Inferior parietal cortex (tissue), 1 donor: ENCODE measurements at regions not wholly inside any gene's neighbourhood (a gene's known extent, or its start where the extent isn't known, plus 50 kb on each side); places are given as distances from the start of the nearest gene placed in this dataset.

Experiments used
- DNase-seq: peaks from one replicate; pipeline ENCODE4 v3.0.0-alpha.2; 2016; ENCODE audit errors: extremely low spot score

DNA sequence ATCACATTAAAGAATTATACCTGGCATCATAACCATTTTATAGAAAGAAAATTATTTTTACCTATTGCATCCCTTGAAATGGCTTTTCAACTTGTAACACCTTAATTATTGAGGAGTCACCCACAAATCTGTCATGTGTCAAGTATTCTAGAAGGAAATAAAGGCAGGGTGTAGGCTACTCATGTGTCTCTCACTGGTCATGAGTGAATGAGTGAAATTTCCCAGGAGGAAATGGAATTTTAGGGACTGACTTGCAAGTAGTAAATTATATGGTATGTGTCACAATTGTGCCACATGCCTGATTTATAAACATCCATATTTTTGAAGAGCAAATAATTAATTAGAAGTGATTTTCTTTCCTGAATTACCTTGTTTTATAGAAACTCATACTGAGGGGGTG is 310.5 kb upstream of the ADAMTS9 start:
- DNase-seq = no peak

DNA sequence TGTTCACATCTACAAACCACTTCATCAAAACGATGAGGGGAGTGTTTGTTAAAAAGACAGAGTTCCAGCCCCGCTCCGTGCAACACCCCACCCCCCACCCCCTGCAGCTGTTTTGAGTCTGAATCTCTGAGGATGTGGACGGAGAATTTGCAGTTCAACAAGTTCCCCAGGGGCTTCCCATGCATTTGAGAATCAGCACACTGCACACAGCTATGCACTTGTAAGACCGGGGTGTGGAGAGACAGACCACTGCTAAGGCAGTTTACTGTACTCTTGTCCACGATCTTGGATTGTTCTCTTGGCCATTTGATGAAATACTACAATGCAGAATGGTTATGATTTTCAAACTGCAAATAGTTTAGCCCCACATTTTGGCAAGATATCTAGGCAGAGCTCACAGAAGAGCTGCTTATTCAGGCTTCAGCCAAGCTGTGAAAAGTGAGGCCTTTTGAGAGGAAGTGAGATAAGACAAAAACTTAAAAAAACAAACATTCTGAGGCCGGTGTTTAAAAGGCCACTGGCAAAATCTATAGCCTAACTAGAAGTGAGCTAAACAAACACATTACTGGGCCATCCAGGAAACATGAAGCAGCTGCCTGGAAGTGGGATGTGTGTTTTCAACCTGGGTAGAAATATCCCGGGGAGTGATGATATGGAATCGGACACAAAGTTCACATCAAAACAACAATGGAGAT is 308.2 kb upstream of the ADAMTS9 start:
- no peak for DNase-seq

- DNase-seq = no peak
These were observed 306.0 kb upstream of the ADAMTS9 start for GRCh38 chr3:64993781-64994180.

DNA sequence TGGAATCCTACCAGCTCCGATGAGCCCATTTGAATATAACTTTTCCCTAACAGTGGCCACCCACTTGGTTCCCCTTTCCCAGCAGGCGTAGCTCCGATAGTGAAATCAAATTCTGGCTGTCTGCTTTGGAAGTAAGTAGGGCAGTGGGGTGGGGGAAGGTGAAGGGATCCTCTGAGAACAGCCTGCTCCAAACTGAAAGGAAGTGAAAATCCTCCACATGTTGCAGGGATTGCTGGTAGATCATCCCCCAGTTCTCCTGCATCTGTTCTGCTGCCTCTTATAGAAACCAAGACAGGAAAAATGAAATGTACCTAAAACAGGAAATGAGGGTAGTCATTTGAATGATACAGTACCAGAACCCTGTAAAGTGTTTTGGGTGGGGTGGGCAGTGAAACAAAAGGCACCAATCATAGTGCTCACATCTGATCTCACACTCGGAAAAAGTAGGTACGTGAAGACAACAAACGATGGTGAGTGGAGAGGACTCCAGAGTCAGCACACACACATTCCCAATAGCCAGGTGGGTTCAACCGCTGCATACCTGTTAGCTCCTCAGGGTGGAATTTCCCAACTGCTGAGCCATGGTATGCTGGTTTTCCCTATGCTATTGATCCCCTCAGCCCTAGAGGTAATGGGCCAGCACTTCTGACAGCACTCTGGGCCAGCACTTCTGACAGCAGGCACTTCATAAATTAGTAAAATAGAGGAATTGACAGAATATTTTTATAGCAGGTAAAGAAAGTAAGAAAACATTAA is 304.9 kb upstream of the ADAMTS9 start:
- no peak for DNase-seq

- DNase-seq = no peak
These were observed 300.4 kb upstream of the ADAMTS9 start for GRCh38 chr3:64988188-64988587.

DNA sequence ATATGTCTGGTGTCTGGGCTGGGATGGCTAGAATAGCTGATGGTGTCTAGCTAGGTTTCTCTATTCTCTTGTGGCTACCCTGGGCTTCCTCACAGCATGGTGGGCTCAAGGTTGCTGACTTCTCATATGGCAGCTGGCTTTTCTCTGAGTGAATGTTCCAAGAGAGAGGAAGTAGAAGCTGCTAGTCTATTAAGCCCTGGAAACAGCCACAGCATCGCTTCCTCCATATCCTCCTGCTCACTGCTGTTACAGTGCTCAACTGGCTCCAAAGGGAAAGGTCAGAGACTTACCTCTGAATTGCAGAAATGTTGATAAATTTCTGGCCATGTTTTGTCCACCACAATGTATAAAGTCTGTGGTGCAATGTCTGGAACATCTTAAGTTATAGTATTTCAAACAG is 299.9 kb upstream of the ADAMTS9 start:
- no peak for DNase-seq

DNA sequence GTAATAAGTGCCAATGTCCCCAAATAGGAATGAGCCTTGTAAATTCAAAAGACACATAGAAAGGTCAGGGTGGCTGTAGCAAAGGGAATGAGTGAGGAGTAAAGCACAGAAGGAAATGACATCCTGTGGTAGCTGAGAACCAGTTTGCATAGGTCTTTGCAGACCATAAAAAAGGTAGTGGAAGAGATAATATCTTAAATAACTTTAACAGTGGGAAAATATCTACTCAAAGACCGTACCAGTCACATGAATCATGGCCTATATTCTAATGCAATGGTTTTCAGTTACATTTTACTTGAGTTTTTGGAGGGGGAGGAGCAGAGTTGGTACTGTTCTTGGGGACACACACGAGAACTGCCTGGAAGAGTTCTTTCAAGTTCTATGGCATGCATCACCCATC is 297.3 kb upstream of the ADAMTS9 start:
- no peak for DNase-seq

DNA sequence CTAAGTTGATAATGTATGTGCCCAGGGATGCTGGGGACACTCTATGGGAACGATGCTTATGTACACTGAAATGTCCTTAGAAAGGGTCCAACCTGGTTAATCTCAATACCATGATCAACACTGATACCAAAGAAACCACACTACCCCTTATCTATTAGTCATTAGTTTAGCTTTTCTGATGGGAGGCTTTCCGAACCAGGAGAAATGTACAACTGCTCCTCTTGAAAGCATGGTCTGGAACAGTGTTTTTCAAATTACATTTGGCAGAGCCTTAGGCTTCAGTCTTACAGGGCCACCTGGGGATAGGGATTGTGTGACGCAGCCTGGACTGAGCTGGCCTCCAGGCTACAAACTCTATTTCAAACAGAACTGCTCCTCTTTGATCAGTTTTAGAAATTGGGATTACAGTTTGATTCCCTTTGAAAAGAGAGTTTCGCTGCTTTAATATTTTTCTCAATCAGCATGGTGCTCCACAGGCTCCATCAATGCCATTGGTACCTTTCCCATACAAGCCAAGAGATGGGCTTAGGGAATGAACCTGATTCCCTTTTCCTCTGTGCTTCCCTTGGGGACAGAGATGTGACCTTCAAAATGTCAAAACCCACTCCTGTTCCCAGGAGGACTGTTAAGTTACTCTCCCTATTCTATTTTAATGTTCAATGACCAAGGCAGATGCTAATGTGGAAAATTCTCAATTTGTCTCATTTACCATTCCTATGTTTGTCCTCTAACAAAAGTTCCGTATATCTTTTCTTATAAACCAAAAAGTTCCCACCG is 296.0 kb upstream of the ADAMTS9 start:
- no peak for DNase-seq

GRCh38 chr3:64977308-64978100 is 289.7 kb upstream of the ADAMTS9 start:
- no peak for DNase-seq

DNA sequence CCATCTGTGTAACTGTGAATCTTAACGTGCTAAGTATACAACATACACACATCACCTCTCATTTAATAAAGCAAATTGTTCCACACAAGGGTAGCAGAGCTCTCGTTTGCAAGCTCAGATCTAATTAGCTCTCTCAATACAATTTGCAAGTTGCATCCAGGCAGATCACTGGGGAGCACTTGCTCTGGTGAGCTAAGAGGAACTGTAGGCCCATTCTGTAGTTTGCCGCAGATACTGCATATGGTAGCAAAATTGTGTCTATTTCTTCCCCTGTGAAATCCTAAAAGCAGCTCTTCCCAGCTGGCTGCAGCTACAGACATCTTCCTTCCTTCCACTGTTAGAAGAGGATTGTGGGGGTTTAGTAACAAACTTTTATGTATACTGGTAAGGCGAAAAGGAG is 288.7 kb upstream of the ADAMTS9 start:
- no peak for DNase-seq

GRCh38 chr3:64975147-64975546 is 287.3 kb upstream of the ADAMTS9 start:
- no peak for DNase-seq

GRCh38 chr3:64974401-64974800 is 286.6 kb upstream of the ADAMTS9 start:
- no peak for DNase-seq

DNA sequence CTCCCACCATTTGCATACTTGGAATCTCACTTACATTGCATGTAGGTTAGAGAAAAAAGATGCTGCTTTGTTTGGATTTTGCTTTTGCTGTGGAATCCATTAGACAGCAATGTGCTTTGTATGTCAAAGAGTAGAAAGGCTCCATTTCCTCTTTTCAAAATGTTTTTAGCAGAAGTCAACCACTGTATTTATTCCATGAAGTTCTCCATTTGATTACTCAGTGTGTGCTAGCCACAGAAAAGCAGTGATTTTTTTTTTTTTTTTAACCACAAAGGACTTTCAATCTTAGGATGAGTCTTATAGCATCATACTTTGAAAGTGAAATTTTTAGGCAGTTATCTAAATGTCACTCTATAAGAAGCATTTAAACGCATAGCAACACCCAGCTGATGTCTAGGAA is 285.0 kb upstream of the ADAMTS9 start:
- DNase-seq = no peak

- DNase-seq = no peak
These were observed 283.8 kb upstream of the ADAMTS9 start for GRCh38 chr3:64971602-64972001.

DNA sequence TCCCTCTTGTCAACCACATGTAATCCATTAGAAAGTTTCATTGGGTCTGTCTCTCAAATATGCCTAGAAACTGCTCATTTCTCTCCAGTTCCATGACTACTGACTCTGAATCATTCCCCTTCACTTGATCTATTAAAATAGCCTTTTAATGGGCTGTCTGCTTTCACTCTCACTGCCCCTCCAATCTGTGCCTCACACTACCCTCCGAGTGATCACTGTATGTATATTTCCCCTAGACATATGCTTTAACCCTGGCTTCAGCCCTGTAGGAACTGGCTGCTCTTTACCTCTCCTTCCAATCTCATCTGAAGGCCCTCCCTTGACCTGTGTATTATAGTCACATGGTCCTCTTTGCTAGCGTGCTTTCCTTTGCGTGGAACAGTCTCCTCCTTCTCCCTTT is 282.8 kb upstream of the ADAMTS9 start:
- DNase-seq = no peak

- no peak for DNase-seq
These were observed 273.5 kb upstream of the ADAMTS9 start for GRCh38 chr3:64961301-64961700.

GRCh38 chr3:64958199-64958843 is 270.5 kb upstream of the ADAMTS9 start:
- no peak for DNase-seq

- DNase-seq = no peak
These were observed 269.8 kb upstream of the ADAMTS9 start for GRCh38 chr3:64957408-64958198.

DNA sequence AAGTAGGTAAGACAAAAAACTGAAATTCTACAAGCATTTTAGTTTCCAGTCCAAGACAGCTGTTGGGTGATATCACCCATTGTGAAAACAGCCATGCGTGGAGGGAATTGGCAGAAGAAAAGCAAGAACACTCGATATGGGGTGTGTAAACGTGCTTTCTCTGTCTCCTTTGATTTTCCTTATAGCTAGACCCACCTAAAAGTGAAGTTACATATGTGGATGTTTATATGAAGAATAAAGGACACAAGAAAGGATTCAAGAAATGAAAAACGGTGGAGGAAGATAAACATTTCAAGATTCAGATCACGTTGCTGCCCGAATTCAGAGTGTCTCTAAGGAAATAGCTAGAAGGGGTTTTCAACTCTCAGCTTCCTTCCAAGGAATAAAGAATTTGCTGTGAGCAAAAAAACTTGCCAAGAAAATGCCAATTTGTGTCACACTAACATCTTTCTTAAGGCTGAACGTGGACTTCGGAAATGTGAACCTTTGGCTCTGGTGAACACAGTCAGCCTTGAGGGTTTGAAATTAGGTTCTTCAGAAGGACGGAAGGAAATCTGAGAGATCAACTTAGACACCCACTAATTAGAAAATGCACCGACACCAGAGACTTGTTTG is 269.0 kb upstream of the ADAMTS9 start:
- no peak for DNase-seq

- DNase-seq = no peak
These were observed 267.3 kb upstream of the ADAMTS9 start for GRCh38 chr3:64954995-64955636.
